Testis (tissue), 2 donors: ENCODE measurements at regions not wholly inside any gene's neighbourhood (a gene's known extent, or its start where the extent isn't known, plus 50 kb on each side); places are given as distances from the start of the nearest gene placed in this dataset.

ENCODE experiments used
- DNase-seq: peaks from one replicate; pipeline ENCODE4 v3.0.0-alpha.2; 2019
- H3K27ac ChIP-seq, 2 donors: fragments of 200-600 bp; sonication (generic); one replicate each; pipeline ENCODE4 v1.5.1; 2019
- H3K27me3 ChIP-seq: fragments of 200-600 bp; sonication (generic); one replicate; pipeline ENCODE4 v1.5.1; 2019
- H3K36me3 ChIP-seq: fragments of 200-600 bp; sonication (generic); one replicate; pipeline ENCODE4 v1.5.1; 2017; ENCODE audit warnings: low read depth; ENCODE audit errors: missing control alignments
- H3K4me1 ChIP-seq: fragments of 200-600 bp; sonication (generic); one replicate; pipeline ENCODE4 v1.5.1; 2019
- H3K4me3 ChIP-seq, 2 donors: fragments of 200-600 bp; sonication (generic); one replicate each; pipeline ENCODE4 v1.5.1; 2017 to 2019
- H3K9me3 ChIP-seq: fragments of 200-600 bp; sonication (generic); one replicate; pipeline ENCODE4 v1.5.1; 2017
- POLR2A ChIP-seq: fragments of 450-650 bp; IDR thresholded peaks from one replicate; pipeline ENCODE4 v1.6.1; 2017; ENCODE audit warnings: antibody characterized with exemption, mild to moderate bottlenecking, moderate library complexity
- WGBS, 2 donors: methylation state at CpG; one replicate each; pipeline ENCODE4 v1.1.5; 2018; 5-methylcytosine and 5-hydroxymethylcytosine counted together
- intact Hi-C: fragments of 100-400 bp; cut with DNase I; formaldehyde crosslinking; loops from one replicate; pipeline ENCODE4 v1.15.1; 2023; ENCODE audit warnings: low total_unique reads
- TF ChIP-seq, protein P1 (sequence below), 3 experiments: fragments of 450-650 bp in 2 of 3; fragments of 200-600 bp in 1 of 3; sonication (generic) in 1 of 3; IDR thresholded peaks; one replicate each; pipeline ENCODE4 v1.5.1; 2016 to 2019; ENCODE audit warnings: antibody characterized with exemption in 3 of 3, mild to moderate bottlenecking in 2 of 3, moderate library complexity in 1 of 3

DNA sequence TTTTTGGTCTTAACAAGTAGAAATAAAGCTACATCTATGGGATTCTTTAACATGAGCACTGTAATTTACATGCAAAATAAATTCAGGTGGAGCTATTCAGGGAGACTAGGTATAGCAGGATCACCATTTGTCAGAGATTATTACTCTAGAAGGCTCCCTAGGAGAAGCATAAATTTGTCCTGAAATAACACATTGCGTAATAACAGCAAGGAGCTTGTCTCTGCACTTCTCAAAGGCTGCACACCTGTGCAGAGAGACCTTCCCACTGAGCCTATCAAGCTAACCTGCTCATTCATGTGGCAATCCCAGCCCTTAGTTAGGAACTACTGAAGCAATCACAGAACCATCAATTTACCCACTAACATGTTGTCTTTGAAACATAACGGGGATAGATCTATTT is 437.4 kb upstream of the MC4R start:
- Histone ChIP-seq H3K36me3 (no peaks in the 10 kb centered on the region), H3K4me3 (no peak overlapping the region), H3K9me3 (no peaks in the 10 kb centered on the region), H3K4me1 (no peaks in the 10 kb centered on the region), H3K27ac (no peak overlapping the region), H3K27me3 (no peaks in the 10 kb centered on the region)
- 92% methylated on average over 2 of the region's 2 CpGs for WGBS, 2 donors
- intact Hi-C loops = no loop called here
- no peak for TF ChIP-seq POLR2A
- TF ChIP-seq, protein P1, sequence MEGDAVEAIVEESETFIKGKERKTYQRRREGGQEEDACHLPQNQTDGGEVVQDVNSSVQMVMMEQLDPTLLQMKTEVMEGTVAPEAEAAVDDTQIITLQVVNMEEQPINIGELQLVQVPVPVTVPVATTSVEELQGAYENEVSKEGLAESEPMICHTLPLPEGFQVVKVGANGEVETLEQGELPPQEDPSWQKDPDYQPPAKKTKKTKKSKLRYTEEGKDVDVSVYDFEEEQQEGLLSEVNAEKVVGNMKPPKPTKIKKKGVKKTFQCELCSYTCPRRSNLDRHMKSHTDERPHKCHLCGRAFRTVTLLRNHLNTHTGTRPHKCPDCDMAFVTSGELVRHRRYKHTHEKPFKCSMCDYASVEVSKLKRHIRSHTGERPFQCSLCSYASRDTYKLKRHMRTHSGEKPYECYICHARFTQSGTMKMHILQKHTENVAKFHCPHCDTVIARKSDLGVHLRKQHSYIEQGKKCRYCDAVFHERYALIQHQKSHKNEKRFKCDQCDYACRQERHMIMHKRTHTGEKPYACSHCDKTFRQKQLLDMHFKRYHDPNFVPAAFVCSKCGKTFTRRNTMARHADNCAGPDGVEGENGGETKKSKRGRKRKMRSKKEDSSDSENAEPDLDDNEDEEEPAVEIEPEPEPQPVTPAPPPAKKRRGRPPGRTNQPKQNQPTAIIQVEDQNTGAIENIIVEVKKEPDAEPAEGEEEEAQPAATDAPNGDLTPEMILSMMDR (IDR thresholded peaks at IDR 0.05) = no peak
- DNase-seq = no peak

DNA sequence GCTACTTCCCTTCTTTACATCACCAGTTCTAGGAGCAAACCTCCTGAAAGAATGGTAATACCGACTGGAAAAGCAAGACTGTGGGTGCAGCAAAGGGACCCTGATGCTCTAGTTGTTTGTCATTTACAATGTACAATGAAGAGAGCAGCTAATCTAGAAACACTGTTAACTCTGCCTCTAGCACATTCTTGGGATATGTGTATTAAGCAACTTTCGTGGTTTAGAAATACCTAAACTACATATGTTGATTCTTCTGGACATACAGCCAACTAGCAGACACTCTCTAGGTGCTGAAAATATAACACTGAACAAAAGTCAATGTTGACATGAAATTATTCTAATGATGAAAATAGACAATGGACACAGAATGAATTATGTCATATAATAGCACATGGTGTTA is 440.3 kb upstream of the MC4R start:
- 91 to 99% methylated on average over 2 of the region's 2 CpGs for WGBS, 2 donors
- DNase-seq = no peak
- no peak overlapping the region for H3K4me3 ChIP-seq
- no peaks in the 10 kb centered on the region for H3K4me1 ChIP-seq
- H3K9me3 ChIP-seq = no peaks in the 10 kb centered on the region
- intact Hi-C loops = no loop called here
- TF ChIP-seq POLR2A = no peak
- TF ChIP-seq, protein P1 (IDR thresholded peaks at IDR 0.05) = no peak
- no peaks in the 10 kb centered on the region for H3K27me3 ChIP-seq
- no peak overlapping the region for H3K27ac ChIP-seq
- no peaks in the 10 kb centered on the region for H3K36me3 ChIP-seq

DNA sequence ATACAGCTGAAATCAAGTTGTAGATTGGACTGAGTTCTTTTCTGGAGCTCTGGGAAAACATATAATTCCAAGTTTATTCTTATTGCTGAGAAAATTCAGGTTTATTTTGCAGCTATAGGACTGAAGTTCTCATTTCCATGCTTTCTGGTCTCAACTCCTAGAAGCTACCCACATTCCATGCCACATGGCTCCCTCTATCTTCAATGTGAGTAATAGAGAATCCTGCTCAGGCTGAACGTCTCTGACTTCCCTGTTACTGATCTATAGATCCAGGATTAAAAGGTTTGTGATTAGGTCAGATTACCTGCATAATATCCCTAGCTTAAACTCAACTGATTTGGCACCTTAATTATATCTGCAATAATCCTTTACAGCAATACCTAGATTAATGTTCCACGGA is 453.8 kb upstream of the MC4R start:
- Histone ChIP-seq H3K4me3 (no peak overlapping the region), H3K27ac (no peak overlapping the region), H3K27me3 (no peaks in the 10 kb centered on the region), H3K36me3 (no peaks in the 10 kb centered on the region), H3K9me3 (no peaks in the 10 kb centered on the region), H3K4me1 (no peaks in the 10 kb centered on the region)
- WGBS, 2 donors = 63 to 83% methylated on average over 2 of the region's 2 CpGs
- no peak for DNase-seq
- TF ChIP-seq, protein P1 (IDR thresholded peaks at IDR 0.05) = no peak
- TF ChIP-seq POLR2A = no peak
- intact Hi-C loops = no loop called here

DNA sequence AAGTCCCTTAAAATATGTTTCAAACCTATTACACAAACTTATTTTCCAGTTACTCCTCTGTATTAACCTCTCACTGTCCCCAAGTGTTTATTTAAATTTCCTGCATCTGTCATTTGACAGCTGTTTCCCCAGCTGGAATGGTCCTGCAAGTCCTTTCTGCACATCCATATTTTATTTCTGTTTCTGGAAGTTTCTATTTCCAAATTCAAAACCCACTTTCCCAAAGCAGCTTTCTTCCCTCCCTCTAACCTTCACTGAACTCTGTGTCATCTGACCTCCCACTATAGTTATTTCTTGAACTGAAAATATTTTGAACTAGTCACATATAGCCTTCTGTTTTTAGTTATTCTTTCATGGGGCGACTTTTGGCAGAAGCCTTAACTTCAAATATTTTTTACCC is 459.4 kb upstream of the MC4R start:
- Histone ChIP-seq H3K36me3 (no peaks in the 10 kb centered on the region), H3K27me3 (no peaks in the 10 kb centered on the region), H3K27ac (no peak overlapping the region), H3K4me1 (no peaks in the 10 kb centered on the region), H3K4me3 (no peak overlapping the region), H3K9me3 (no peaks in the 10 kb centered on the region)
- intact Hi-C loops = no loop called here
- 80 to 91% methylated on average over 1 of the region's 1 CpG for WGBS, 2 donors
- DNase-seq = no peak
- TF ChIP-seq, protein P1 (IDR thresholded peaks at IDR 0.05) = no peak
- TF ChIP-seq POLR2A = no peak

DNA sequence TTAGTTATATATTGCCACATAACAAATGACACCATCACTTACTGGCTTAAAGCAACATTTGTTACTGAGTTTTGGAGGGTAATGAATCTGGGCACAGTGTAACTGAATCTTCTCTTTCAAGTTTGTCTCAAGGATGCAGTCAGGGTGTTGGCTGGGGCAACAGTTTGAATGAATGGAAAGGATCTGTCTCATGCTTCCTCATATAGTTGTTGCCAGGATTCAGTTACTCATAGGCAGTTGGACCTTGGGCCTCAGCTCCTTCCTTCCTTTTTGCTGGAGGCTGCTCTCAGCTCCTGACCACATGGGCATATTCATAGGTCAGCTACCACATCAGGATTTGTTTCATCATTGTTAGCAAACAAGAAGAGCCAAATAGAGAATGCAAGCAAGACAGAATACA is 466.1 kb upstream of the MC4R start:
- intact Hi-C loops = no loop called here
- Histone ChIP-seq H3K27ac (no peak overlapping the region), H3K27me3 (no peaks in the 10 kb centered on the region), H3K4me3 (no peak overlapping the region), H3K36me3 (no peaks in the 10 kb centered on the region), H3K9me3 (no peaks in the 10 kb centered on the region), H3K4me1 (no peaks in the 10 kb centered on the region)
- no peak for DNase-seq
- TF ChIP-seq POLR2A = no peak
